Astrocyte (in vitro differentiated cells and primary cell): ENCODE measurements at regions not wholly inside any gene's neighbourhood (a gene's known extent, or its start where the extent isn't known, plus 50 kb on each side); places are given as distances from the start of the nearest gene placed in this dataset.
"Not testable (repeated sequence)": the region's sequence is repeated elsewhere in the genome, so short reads cannot be mapped to it uniquely, and the experiment has no call there.

Source experiments
- DNase-seq: peaks from one replicate; pipeline ENCODE4 v3.0.0-alpha.2; 2010; ENCODE audit warnings: low read depth
- FAIRE-seq: peaks from 2 replicates; lab custom pipeline; 2011; peaks lifted over from hg19 to GRCh38; lab: Jason Lieb, UNC
- H2AFZ ChIP-seq: 2 replicates; pipeline ENCODE4 v1.6.0; 2012; ENCODE audit warnings: low read depth, low read length, inconsistent platforms
- H3K27ac ChIP-seq: 2 replicates; pipeline ENCODE4 v1.5.1; 2011; ENCODE audit warnings: low read depth, low read length, inconsistent platforms
- H3K27me3 ChIP-seq: 2 replicates; pipeline ENCODE4 v1.6.0; 2011; ENCODE audit warnings: low read length, inconsistent platforms; ENCODE audit not compliant: insufficient read depth
- H3K36me3 ChIP-seq: 2 replicates; pipeline ENCODE4 v1.5.1; 2011; ENCODE audit warnings: low read length, inconsistent platforms; ENCODE audit not compliant: insufficient read depth
- H3K4me1 ChIP-seq: 2 replicates; pipeline ENCODE4 v1.5.1; 2011; ENCODE audit warnings: low read length, inconsistent platforms; ENCODE audit not compliant: insufficient read depth
- H3K4me2 ChIP-seq: 2 replicates; pipeline ENCODE4 v1.6.0; 2012; ENCODE audit warnings: low read length, inconsistent platforms
- H3K4me3 ChIP-seq: 2 replicates; pipeline ENCODE4 v1.5.1; 2011; ENCODE audit warnings: low read depth, mild to moderate bottlenecking, low read length, inconsistent platforms; ENCODE audit not compliant: insufficient read depth
- H3K79me2 ChIP-seq: 2 replicates; pipeline ENCODE4 v1.6.0; 2012; ENCODE audit warnings: mild to moderate bottlenecking, low read length, inconsistent platforms; ENCODE audit not compliant: insufficient read depth
- H3K9ac ChIP-seq: 2 replicates; pipeline ENCODE4 v1.6.0; 2012; ENCODE audit warnings: mild to moderate bottlenecking, low read length, inconsistent platforms
- H3K9me3 ChIP-seq: 2 replicates; pipeline ENCODE4 v1.5.1; 2012; ENCODE audit warnings: low read depth, mild to moderate bottlenecking, low read length, inconsistent platforms; ENCODE audit not compliant: insufficient read depth
- H4K20me1 ChIP-seq: 2 replicates; pipeline ENCODE4 v1.6.0; 2012; ENCODE audit warnings: low read length, inconsistent platforms; ENCODE audit not compliant: insufficient read depth
- H3K27ac Mint-ChIP-seq: one replicate; pipeline ENCODE4 v1.8.0; 2021; ENCODE audit warnings: mild to moderate bottlenecking, mixed read lengths; ENCODE audit not compliant: unreplicated experiment
- H3K27me3 Mint-ChIP-seq: one replicate; pipeline ENCODE4 v1.8.0; 2021; ENCODE audit warnings: low read depth, mixed read lengths; ENCODE audit not compliant: unreplicated experiment
- H3K36me3 Mint-ChIP-seq: one replicate; pipeline ENCODE4 v1.8.0; 2021; ENCODE audit warnings: low read depth, mixed read lengths; ENCODE audit not compliant: unreplicated experiment
- H3K4me1 Mint-ChIP-seq: one replicate; pipeline ENCODE4 v1.8.0; 2021; ENCODE audit warnings: low read depth, mixed read lengths; ENCODE audit not compliant: unreplicated experiment
- H3K4me3 Mint-ChIP-seq: one replicate; pipeline ENCODE4 v1.8.0; 2021; ENCODE audit warnings: mild to moderate bottlenecking, moderate library complexity, mixed read lengths; ENCODE audit not compliant: unreplicated experiment
- H3K9me3 Mint-ChIP-seq: one replicate; pipeline ENCODE4 v1.8.0; 2021; ENCODE audit warnings: mild to moderate bottlenecking, mixed read lengths; ENCODE audit not compliant: unreplicated experiment
- EZH2 ChIP-seq: IDR thresholded peaks from 2 replicates; pipeline ENCODE4 v1.6.1; 2012; ENCODE audit warnings: mild to moderate bottlenecking, low read length, inconsistent platforms; ENCODE audit not compliant: insufficient read depth
- TF ChIP-seq, protein P1 (sequence below): IDR thresholded peaks from 2 replicates; pipeline ENCODE4 v1.5.1; 2011; ENCODE audit warnings: low read depth, mild to moderate bottlenecking, inconsistent platforms, low read length, moderate library complexity; ENCODE audit not compliant: insufficient read depth

DNA sequence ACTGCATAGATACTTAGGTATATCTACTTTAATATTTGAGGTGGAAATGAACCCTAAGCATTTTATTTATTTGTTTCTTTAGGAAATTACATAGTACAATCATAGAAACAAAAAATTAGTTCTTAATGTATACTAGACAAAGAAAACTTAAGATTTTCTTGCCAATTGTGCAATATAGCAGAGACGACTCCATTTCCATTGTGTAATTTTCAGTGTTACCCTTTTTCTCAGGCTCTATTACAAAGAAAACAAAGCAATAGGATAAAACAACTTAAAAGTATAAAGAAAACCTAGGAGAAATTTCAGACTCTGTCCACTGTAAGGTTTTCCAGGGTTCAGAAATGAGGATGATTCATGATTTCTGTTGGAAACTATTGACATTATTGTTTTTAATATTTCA is 89.0 kb upstream of the SERTAD2 start:
- no peak overlapping the region for H3K27ac Mint-ChIP-seq

DNA sequence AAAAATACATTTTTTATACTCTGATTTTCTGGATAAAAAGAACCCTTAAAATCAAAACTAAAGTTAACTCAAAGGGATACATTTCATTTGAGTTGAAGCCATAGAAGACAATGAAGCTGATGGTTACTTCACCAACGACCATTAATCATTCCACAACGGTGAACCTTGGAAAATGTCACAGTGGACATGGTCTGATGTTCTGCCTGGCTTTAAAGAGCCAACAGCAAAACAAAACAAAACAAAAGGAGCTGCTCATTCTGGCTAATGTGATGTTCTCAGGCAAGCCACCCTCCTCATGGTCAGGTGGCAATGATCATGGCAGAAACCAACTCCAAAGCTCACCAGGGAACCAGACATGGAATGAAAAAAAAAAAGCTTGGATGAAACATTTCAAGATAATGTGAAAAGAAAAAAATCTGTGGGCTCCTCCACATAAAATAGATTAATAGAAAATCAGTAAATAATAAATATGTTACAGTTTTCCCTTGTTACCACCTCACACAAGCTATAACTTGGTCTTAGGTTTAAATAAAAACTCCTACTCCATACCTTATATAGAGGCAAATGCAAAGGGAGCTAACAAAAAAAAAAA is 90.1 kb upstream of the SERTAD2 start:
- Histone ChIP-seq H3K27me3 (no peaks in the 10 kb centered on the region), H3K4me3 (no peak overlapping the region), H3K36me3 (no peaks in the 10 kb centered on the region), H3K9me3 (no peaks in the 10 kb centered on the region), H3K4me2 (no peak overlapping the region), H2AFZ (no peak overlapping the region), H3K27ac (no peak overlapping the region), H4K20me1 (no peaks in the 10 kb centered on the region), H3K9ac (no peak overlapping the region), H3K4me1 (no peaks in the 10 kb centered on the region), H3K79me2 (peaks cover 10% of the 10 kb centered on the region)
- Mint-ChIP-seq H3K27ac (no peak overlapping the region), H3K4me3 (no peak overlapping the region), H3K36me3 (no peaks in the 10 kb centered on the region), H3K9me3 (no peaks in the 10 kb centered on the region), H3K4me1 (peaks cover 6% of the 10 kb centered on the region), H3K27me3 (no peaks in the 10 kb centered on the region)
- TF ChIP-seq, protein P1, sequence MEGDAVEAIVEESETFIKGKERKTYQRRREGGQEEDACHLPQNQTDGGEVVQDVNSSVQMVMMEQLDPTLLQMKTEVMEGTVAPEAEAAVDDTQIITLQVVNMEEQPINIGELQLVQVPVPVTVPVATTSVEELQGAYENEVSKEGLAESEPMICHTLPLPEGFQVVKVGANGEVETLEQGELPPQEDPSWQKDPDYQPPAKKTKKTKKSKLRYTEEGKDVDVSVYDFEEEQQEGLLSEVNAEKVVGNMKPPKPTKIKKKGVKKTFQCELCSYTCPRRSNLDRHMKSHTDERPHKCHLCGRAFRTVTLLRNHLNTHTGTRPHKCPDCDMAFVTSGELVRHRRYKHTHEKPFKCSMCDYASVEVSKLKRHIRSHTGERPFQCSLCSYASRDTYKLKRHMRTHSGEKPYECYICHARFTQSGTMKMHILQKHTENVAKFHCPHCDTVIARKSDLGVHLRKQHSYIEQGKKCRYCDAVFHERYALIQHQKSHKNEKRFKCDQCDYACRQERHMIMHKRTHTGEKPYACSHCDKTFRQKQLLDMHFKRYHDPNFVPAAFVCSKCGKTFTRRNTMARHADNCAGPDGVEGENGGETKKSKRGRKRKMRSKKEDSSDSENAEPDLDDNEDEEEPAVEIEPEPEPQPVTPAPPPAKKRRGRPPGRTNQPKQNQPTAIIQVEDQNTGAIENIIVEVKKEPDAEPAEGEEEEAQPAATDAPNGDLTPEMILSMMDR: no peak
- no peak for TF ChIP-seq EZH2
- FAIRE-seq: no peak
- DNase-seq: no peak

More for the DNA sequence above, 89.0 kb upstream of the SERTAD2 start:
- Histone ChIP-seq H3K79me2 (peaks cover 6% of the 10 kb centered on the region), H2AFZ (no peak overlapping the region), H3K4me3 (no peak overlapping the region), H3K9me3 (no peaks in the 10 kb centered on the region), H3K4me2 (no peak overlapping the region), H3K36me3 (no peaks in the 10 kb centered on the region), H3K27ac (no peak overlapping the region), H4K20me1 (no peaks in the 10 kb centered on the region), H3K9ac (no peak overlapping the region), H3K27me3 (no peaks in the 10 kb centered on the region), H3K4me1 (no peaks in the 10 kb centered on the region)
- H3K27me3 Mint-ChIP-seq: no peaks in the 10 kb centered on the region
- no peak for TF ChIP-seq EZH2
- TF ChIP-seq, protein P1: no peak
- H3K4me3 Mint-ChIP-seq: no peak overlapping the region
- FAIRE-seq (no peak), DNase-seq (no peak)
- H3K9me3 Mint-ChIP-seq: no peaks in the 10 kb centered on the region
- peaks cover 9% of the 10 kb centered on the region for H3K4me1 Mint-ChIP-seq
- no peaks in the 10 kb centered on the region for H3K36me3 Mint-ChIP-seq

DNA sequence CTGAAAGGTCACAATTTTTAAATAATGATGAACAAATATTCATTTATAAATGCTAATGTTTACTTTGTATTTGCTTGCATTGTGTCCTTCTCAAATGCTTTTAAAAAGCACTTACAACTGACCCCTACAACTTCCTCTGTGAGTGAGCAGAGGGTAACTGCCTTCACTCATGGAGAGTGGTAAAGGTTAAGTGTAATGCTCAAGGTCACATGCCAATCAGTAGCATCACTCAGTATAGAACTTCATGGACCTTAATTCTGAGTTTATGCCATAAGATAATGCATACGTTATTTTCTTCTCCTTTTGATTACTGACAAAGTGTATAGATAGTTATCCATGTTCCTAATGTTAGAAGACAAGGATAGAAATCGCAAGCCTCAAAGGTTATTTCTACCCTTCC is 91.8 kb upstream of the SERTAD2 start:
- H3K4me2 ChIP-seq: no peak overlapping the region
- no peak overlapping the region for H3K27ac ChIP-seq
- no peak overlapping the region for H2AFZ ChIP-seq
- no peak overlapping the region for H3K9ac ChIP-seq
- no peaks in the 10 kb centered on the region for H3K9me3 ChIP-seq
- FAIRE-seq (no peak), DNase-seq (no peak)
- Mint-ChIP-seq H3K9me3 (no peaks in the 10 kb centered on the region), H3K27me3 (no peaks in the 10 kb centered on the region), H3K4me1 (peaks cover 8% of the 10 kb centered on the region), H3K36me3 (no peaks in the 10 kb centered on the region), H3K27ac (no peak overlapping the region), H3K4me3 (no peak overlapping the region)
- TF ChIP-seq, protein P1: no peak
- TF ChIP-seq EZH2: no peak
- H4K20me1 ChIP-seq: no peaks in the 10 kb centered on the region
- H3K4me3 ChIP-seq: no peak overlapping the region
- no peaks in the 10 kb centered on the region for H3K27me3 ChIP-seq
- peaks cover 10% of the 10 kb centered on the region for H3K79me2 ChIP-seq
- no peaks in the 10 kb centered on the region for H3K4me1 ChIP-seq
- H3K36me3 ChIP-seq: no peaks in the 10 kb centered on the region

DNA sequence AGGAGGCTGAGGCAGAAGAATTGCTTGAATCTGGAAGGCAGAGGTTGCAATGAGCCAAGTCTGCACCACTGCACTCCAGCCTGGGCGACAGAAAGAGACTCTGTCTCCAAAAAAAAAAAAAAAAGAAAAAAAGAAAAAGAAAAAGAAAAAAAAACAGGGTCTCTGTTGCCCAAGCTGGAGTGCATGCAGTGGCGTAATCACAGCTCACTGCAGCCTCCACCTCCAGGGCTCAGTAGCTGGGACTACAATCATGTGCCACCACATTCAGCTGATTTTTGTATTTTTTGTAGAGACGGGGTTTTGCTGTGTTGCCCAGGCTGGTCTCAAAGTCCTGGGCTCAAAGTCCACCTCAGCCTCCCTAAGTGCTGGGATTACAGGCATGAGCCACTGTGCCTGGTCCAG is 94.0 kb upstream of the SERTAD2 start:
- H3K4me3 ChIP-seq, H3K27me3 ChIP-seq, H3K27me3 Mint-ChIP-seq, H3K79me2 ChIP-seq, FAIRE-seq, DNase-seq, H3K27ac Mint-ChIP-seq, H3K9me3 Mint-ChIP-seq, H4K20me1 ChIP-seq, H2AFZ ChIP-seq, H3K36me3 Mint-ChIP-seq, H3K4me3 Mint-ChIP-seq, H3K36me3 ChIP-seq, H3K4me1 ChIP-seq, H3K9me3 ChIP-seq, H3K27ac ChIP-seq, H3K9ac ChIP-seq, H3K4me2 ChIP-seq: not testable (repeated sequence)
- H3K4me1 Mint-ChIP-seq: peaks cover 16% of the 10 kb centered on the region
